ENCODE measurements at regions not wholly inside any gene's neighbourhood (a gene's known extent, or its start where the extent isn't known, plus 50 kb on each side); places are given as distances from the start of the nearest gene placed in this dataset.
A peak's percentile ranks its signal among the peaks of the same experiment; 100 is the strongest.

GRCh38 chr16:79497606-79498350, 102.8 kb downstream of the MAF start:
- no peak for DNase-seq

GRCh38 chr16:79493911-79494310, 106.6 kb downstream of the MAF start:
- DNase-seq: no peak

DNA sequence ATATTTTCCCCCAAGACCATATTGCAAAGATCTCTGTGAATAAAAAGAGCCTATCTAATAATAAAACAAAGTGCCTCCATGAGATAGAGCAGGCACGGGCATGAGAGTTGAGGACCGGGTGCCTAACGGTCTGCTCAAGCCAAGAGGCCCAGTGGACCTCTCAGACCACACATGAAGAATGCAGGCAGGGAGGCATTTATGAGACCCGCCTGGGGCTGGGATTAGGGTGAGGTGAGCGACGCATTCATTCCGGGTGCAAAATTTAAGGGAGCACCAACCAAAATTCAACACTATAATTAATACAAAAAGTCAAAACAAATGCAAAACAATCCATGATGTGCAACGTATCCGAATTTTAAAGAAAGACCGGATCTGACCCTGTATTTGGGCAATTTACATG, 108.5 kb downstream of the MAF start:
- no peak for DNase-seq

- no peak for DNase-seq
Measured at GRCh38 chr16:79485020-79485419, 115.5 kb downstream of the MAF start.

DNA sequence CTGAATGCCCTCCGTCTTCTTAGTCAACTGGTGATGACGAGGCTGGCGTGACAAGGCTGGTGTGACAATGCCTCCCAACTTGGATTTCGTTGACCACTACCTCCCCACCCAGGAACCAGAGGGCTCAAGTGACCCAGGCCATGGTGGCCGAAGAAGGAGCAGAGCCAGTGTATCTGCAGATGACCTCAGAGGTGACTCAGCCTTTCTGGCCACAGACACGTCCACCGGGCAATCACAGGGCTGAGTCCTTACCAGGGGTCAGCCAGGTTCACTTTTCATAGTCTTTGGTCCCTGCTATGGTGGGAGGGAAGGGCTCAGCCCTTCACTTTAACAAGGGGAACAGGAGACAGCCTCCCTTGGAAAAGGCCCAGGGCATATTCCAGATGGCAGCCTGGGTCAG, 116.3 kb downstream of the MAF start:
- no peak for DNase-seq

DNA sequence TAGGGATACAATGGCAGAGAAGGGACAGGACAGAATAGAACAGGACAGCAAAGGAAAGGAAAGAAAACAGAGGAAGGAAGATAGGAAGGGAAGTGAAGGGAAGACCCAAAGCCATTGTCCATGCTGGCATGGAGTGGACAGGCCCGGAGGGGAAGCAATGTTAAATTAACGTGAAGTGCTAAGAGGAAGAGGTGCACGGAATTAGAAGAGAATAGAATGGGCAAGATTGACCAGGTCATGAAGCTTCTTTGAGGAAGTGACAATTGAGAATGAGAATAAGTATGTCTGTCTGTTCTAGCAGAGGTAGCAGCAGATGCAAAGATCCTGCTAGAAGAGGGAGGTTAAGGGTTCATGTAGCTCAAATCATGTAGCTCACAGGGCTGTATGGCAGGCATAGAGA, 117.2 kb downstream of the MAF start:
- DNase-seq: no peak

DNA sequence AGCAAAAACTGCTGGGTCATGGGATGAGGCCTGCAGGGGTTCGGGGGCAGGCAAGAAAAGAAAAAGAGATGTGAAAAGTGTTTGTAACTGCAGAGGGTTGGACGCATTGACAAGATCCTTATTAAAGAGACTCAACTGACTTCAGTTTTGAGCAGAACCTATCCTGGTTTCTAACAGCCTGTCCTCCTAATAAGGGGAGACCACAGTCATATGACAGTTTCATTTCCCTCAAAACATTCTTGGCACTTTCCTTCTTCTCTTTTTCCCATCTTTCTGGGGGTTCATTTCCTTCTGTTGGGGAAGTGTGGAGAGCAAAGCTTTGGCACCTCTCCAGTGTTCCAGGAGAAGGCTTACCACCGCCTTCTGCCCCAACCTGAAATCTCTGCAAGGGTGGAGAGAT, 118.5 kb downstream of the MAF start:
- no peak for DNase-seq

DNA sequence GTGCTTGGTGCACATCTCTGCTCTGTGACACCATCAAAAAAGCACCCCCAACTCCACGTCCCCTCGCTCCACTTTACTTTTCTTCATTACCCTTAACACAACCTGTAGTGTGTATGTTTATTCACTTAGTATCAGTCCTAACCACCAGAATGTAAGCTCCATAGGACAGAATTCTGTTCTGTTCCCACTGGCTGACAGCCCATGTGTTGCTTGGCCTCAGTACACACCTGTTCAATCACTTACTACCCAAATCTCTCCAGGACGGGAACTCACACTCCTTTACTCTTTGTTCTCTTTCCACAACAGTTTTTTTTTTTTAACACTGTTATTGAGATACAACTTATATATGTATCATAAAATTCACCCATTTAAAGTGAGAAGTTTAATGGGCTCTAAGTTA, 119.6 kb downstream of the MAF start:
- no peak for DNase-seq

DNA sequence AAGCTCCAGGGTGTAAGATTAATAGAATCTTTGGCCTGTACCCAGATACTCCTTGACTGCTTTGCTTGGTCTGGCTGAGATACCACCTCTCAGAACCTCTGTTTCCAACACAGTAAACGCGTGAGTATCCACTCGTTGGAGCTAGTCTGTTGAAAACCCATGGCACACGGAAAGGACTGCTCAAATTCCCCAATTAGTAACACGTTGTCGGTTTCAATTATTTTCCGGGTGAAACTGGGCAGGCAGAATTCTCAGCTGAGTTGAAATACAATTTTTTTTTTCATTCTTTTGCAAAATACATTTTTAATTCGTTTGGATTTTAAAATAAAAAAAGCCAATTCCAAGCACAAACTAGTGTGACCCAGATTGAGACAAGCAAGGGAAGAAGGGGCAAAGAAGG, 120.5 kb downstream of the MAF start:
- no peak for DNase-seq

- DNase-seq: no peak
Measured at GRCh38 chr16:79476580-79476979, 124.0 kb downstream of the MAF start.

DNA sequence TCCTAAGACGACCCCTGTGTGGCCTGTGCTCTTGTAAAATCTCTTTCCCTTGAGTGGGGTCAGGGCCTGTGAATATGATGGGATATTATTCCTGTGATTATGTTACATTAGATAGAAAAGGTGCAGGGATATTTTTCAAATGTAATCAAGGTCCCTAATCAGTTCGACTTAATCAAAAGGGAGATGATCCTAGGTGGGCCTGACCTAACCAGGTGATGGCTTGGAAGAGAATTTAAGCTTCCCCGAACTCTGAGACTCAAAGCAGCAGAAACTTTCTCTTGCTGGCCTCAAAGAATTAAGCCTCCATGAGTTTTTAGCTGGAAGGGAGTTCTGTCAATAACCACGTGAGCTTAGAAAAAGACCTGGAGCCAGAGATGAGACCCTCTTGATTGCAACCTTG, 124.7 kb downstream of the MAF start:
- DNase-seq: no peak

DNA sequence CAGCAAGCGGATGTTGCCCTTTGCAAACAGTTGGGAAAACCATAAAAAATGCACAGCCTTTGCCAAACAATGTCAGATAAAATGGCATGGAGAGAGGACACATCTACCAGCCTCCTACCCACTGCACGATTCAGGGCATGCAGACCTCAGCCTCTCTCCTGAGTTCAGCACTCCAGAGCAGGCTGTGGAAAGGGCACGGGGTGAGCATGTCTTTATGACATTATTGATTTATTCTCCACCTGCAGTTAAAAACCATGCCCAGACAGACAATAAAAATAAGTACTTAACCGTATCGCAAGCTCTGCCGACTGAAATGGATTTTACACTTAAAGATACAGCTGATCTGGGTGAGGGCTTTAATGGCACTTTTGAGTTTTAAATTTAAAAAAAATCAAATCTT, 127.1 kb downstream of the MAF start:
- DNase-seq: peak; percentile 49 to 51

GRCh38 chr16:79472426-79472825, 128.1 kb downstream of the MAF start:
- no peak for DNase-seq

DNA sequence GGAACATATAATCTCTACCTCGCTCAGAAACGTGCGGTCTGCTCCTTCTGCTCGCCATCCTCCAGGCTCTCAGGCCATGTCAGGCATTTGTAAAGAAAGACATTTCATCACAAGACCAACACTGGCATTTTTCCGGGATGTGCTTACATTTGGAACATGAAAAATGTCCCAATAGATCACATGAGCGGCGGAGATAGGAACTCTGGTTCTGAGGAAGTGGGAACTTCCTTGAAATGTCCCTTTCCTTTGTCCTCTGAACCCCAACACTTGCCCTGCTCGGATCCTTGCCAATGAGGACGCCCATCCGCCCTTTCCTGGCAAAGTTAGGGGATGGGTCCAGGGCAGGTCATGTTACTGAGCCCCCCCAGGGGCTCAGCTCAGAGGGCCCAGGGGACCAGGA, 130.5 kb downstream of the MAF start:
- no peak for DNase-seq

DNA sequence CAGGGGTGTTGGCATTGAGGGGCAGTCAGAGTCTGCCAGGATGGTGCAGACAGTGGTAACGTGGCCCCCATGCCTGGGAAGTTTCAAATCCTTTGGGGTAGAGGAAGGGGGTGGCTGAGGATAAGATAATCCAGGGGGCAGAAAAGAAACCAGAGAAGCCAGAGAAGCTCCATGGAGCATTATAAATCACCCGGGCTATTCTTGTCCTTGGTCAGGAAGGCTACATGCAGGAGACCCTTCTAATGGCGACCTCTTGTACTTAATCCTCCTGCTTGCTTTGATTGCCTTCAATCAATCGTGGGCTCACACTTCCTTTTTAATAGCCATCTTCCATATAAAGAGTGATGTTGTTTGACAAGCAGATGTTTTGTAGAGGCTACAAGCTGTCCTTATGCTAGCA, 131.9 kb downstream of the MAF start:
- DNase-seq: no peak

DNA sequence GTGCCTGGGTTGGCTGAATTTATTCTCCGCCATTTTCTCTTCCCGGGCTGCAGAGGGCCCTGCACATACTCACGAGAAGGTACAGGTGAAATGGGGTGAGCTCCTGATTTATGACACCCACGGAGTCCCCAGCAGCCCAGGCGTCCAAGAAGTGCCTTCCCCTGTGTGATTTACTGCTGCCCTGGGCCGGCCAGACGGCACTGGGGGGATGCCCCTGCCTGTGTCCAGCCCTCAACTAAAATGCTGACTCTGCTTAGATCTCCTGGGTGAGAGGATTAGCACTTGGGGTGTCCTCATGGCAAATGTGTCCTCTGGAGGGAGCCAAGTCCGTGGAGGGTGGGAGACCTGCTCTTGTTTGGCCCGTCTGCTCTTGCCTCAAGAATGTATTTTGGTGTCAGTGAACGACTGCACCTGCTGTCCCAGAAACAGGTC, 132.4 kb downstream of the MAF start:
- no peak for DNase-seq

- no peak for DNase-seq
Measured at GRCh38 chr16:79466111-79466510, 134.4 kb downstream of the MAF start.

DNA sequence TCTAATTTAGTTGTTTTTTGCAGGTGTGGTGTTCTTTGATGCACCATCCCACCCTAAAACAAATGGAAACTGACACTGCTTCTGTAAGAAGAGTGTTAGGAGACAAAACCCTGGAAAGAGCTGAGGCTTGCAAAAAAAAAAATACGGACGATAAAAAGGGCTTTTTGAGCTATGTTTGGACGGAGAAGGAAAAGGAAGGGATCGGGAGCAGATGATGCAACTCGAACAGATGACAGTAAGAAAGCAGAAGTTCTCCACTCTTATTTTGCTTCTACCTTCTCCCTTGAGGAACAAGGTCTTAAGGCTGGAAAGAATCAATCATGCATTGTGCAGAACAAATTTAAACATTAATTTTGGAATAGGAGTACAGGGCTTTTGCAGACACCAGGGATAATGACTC, 136.7 kb downstream of the MAF start:
- no peak for DNase-seq

- no peak for DNase-seq
Measured at GRCh38 chr16:79456036-79456435, 144.5 kb downstream of the MAF start.

GRCh38 chr16:79452671-79453070, 147.9 kb downstream of the MAF start:
- DNase-seq: no peak

- DNase-seq: no peak
Measured at GRCh38 chr16:79451196-79451816, 149.2 kb downstream of the MAF start.

GRCh38 chr16:79449900-79450299, 150.6 kb downstream of the MAF start:
- DNase-seq: no peak

- no peak for DNase-seq
Measured at GRCh38 chr16:79449067-79449769, 151.3 kb downstream of the MAF start.

DNA sequence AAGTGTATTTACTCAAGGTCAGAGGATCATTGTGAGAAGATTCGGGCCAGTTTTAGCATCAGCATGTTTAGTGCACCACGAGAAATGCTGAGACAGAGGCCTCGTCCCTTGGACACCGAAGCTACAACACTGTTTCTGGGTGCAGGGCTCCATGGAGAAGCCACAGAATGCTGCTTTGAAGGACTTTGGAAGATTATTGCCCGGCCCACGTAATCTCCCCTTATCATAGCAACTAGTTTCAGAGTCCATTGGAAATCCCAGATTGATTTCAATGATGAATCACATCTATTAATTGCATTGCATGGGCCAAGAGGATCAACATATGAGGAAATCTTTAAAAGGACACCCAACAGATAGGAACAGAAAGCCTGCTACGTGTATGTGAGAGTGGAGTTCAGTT, 156.0 kb downstream of the MAF start:
- DNase-seq: no peak
